RWPE2 (cell line): ENCODE measurements at regions not wholly inside any gene's neighbourhood (a gene's known extent, or its start where the extent isn't known, plus 50 kb on each side); places are given as distances from the start of the nearest gene placed in this dataset.

ENCODE experiments used
- ATAC-seq: fragments of 200-7000 bp; cut with Tn5 transposase; 3 replicates; pipeline ENCODE4 v1.9.1; 2021; ENCODE audit warnings: low read depth
- DNase-seq: peaks from one replicate; pipeline ENCODE4 v3.0.0-alpha.2; 2020; ENCODE audit warnings: low spot score
- H3K27ac ChIP-seq: fragments of 450-650 bp; 2 replicates; pipeline ENCODE4 v1.5.1; 2017; ENCODE audit warnings: mild to moderate bottlenecking; ENCODE audit not compliant: poor library complexity, severe bottlenecking
- H3K27me3 ChIP-seq: fragments of 250-450 bp; sonication (Bioruptor Pico); 2 replicates; pipeline ENCODE4 v1.5.1; 2021; ENCODE audit warnings: mild to moderate bottlenecking, moderate library complexity; ENCODE audit not compliant: insufficient read depth, poor library complexity, severe bottlenecking
- H3K36me3 ChIP-seq: fragments of 250-450 bp; sonication (Bioruptor Pico); 2 replicates; pipeline ENCODE4 v1.5.1; 2020; ENCODE audit warnings: low read depth, mild to moderate bottlenecking, moderate library complexity
- H3K4me1 ChIP-seq: fragments of 250-450 bp; sonication (Bioruptor Pico); 2 replicates; pipeline ENCODE4 v1.5.1; 2021; ENCODE audit warnings: mild to moderate bottlenecking, moderate library complexity; ENCODE audit not compliant: insufficient read depth, poor library complexity, severe bottlenecking
- H3K4me3 ChIP-seq: fragments of 250-450 bp; sonication (Bioruptor Pico); 2 replicates; pipeline ENCODE4 v1.5.1; 2021; ENCODE audit warnings: mild to moderate bottlenecking, moderate library complexity; ENCODE audit not compliant: severe bottlenecking
- H3K9me3 ChIP-seq: fragments of 250-450 bp; sonication (Bioruptor Pico); 2 replicates; pipeline ENCODE4 v1.5.1; 2021; ENCODE audit warnings: mild to moderate bottlenecking, moderate library complexity; ENCODE audit not compliant: severe bottlenecking
- TF ChIP-seq, protein P1 (sequence below): fragments of 450-650 bp; IDR thresholded peaks from one replicate; pipeline ENCODE4 v1.5.1; 2017; ENCODE audit warnings: mild to moderate bottlenecking, moderate library complexity; ENCODE audit not compliant: poor library complexity, severe bottlenecking

DNA sequence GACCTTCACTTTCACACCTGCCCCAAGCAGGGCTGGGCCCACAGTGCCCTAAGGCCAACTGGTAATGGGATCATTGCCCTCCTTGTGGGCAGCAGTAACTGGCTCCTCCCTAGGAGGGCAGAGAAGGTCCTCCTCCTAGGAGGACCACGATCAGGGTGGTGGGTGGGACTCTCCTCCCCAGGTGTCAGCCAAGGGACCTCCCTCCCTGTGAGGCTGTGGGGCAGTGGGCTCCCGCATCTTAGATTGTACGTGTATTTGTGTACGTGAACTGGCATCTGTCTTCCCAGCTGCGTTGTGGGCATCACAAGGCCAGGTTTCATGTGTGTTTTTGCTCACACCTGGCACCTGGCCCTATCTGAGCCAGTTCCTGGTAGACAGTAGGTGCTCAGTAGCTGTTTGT lies 111.8 kb downstream of the SOX1 start:
- H3K27ac ChIP-seq: no peak overlapping the region
- no peak overlapping the region for H3K4me3 ChIP-seq
- H3K27me3 ChIP-seq: no peaks in the 10 kb centered on the region
- ATAC-seq (no peak), DNase-seq (no peak)
- TF ChIP-seq, protein P1, sequence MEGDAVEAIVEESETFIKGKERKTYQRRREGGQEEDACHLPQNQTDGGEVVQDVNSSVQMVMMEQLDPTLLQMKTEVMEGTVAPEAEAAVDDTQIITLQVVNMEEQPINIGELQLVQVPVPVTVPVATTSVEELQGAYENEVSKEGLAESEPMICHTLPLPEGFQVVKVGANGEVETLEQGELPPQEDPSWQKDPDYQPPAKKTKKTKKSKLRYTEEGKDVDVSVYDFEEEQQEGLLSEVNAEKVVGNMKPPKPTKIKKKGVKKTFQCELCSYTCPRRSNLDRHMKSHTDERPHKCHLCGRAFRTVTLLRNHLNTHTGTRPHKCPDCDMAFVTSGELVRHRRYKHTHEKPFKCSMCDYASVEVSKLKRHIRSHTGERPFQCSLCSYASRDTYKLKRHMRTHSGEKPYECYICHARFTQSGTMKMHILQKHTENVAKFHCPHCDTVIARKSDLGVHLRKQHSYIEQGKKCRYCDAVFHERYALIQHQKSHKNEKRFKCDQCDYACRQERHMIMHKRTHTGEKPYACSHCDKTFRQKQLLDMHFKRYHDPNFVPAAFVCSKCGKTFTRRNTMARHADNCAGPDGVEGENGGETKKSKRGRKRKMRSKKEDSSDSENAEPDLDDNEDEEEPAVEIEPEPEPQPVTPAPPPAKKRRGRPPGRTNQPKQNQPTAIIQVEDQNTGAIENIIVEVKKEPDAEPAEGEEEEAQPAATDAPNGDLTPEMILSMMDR: no peak
- H3K4me1 ChIP-seq: no peaks in the 10 kb centered on the region
- H3K36me3 ChIP-seq: no peaks in the 10 kb centered on the region
- no peaks in the 10 kb centered on the region for H3K9me3 ChIP-seq

DNA sequence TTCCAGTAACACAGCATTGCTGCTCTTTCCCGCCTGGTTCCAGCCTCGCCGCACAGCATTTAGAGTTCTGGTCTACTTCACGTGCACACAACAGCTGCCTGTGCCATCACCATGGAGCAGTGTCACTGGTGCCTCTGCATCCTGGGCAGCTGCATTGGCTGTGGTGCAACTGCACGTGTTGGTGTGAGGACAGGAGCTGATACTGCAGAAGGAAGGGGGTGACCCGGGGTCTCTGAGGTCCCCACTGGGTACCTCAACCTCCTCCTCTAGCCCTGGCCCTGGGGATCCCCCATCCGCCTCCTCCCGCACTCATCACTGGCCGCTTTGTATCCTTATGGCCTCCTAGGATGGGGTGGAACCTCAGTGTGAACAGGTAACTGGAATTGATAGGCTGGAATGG lies 112.5 kb downstream of the SOX1 start:
- Histone ChIP-seq H3K9me3 (no peaks in the 10 kb centered on the region), H3K4me1 (no peaks in the 10 kb centered on the region), H3K27ac (no peak overlapping the region), H3K36me3 (no peaks in the 10 kb centered on the region), H3K27me3 (no peaks in the 10 kb centered on the region), H3K4me3 (no peak overlapping the region)
- TF ChIP-seq, protein P1: no peak
- ATAC-seq (no peak), DNase-seq (no peak)

DNA sequence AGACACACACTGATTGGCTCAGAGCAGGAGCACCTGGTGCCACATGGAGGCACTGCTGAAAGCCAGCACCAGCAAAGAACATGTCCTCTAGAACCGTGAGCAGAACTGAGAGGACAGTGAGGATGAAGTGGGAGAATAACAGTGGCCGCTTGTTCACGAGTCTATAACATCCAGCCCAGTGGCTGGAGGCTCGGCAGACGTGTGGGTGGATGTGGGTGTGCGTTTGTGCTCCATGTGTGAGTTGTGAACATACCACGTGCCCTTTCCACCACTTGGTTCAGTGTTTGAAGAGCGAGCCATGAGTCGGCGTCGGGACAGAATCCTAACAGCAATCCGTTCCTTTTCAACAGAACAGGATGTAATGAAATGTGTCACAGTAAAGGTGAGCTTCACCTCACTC lies 113.0 kb downstream of the SOX1 start:
- ATAC-seq (no peak), DNase-seq (no peak)
- Histone ChIP-seq H3K9me3 (no peaks in the 10 kb centered on the region), H3K4me3 (no peak overlapping the region), H3K4me1 (no peaks in the 10 kb centered on the region), H3K27me3 (no peaks in the 10 kb centered on the region), H3K27ac (no peak overlapping the region), H3K36me3 (no peaks in the 10 kb centered on the region)
- TF ChIP-seq, protein P1: no peak

DNA sequence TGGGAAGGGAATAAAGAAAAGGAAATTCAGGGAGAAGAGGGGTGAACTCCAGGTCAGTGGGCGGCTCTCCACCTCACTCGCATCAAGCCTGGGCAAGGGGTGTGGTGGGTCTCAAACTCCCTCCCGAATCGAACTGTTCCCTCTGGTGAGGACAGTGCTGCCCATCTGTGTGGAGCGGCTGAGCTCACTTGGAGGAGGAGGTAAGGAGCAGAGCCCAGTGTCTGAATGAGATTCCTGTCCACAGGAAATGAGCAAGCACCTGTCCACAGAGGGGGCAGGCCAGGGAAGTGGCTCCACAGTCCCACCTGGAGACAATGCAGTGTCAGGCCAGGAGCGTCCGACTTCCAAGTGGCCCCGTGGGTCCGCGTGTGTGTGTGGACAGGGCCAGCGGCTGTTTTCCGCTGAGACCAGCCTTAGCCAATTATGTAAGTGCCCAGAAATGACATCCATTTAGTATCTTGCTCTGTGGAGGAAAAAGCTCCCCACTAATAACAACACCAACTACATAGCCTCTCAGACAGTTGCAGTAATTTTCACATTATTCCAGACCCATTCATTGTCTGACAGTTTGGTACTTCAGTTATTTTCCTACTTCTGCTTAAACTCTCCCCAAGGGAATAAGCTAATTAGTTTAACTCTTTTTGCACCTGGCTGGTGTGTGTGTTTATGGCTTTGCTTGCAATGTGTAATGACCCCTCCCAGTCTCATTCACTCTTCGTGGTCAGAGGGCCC lies 114.6 kb downstream of the SOX1 start:
- peak; percentile 35; the same call in 2 of the 3 replicates for ATAC-seq
- Histone ChIP-seq H3K9me3 (no peaks in the 10 kb centered on the region), H3K4me3 (no peak overlapping the region), H3K36me3 (no peaks in the 10 kb centered on the region), H3K27ac (no peak overlapping the region), H3K27me3 (no peaks in the 10 kb centered on the region), H3K4me1 (no peaks in the 10 kb centered on the region)
- peak; percentile 31 for DNase-seq
- TF ChIP-seq, protein P1: no peak

DNA sequence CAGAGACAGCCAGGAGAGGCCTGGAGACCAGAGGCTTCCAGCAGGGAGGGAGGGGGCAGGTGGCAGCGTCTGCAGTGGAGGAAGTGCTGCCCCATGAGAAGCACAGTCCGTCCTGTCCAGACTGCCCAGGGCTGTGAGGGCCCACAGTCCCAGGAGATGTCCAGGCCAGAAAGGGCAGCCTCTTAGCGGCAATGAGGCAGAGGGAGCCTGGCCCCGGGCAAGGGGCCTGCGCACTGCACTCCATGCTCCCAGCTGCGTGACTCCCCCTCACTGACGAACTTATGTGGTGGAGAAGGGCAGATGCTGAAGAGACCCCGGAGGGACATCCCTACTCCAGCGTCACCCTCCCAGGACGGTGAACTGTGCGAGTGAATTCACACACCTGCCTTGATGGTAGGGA lies 115.3 kb downstream of the SOX1 start:
- no peak for ATAC-seq
- Histone ChIP-seq H3K27me3 (no peaks in the 10 kb centered on the region), H3K9me3 (no peaks in the 10 kb centered on the region)

More for the DNA sequence above, 115.3 kb downstream of the SOX1 start:
- H3K4me1 ChIP-seq: no peaks in the 10 kb centered on the region
- no peak overlapping the region for H3K27ac ChIP-seq
- TF ChIP-seq, protein P1: no peak
- no peaks in the 10 kb centered on the region for H3K36me3 ChIP-seq
- peak; percentile 25 for DNase-seq
- no peak overlapping the region for H3K4me3 ChIP-seq
